C1 segment of cervical spinal cord (tissue), 14 donors: ENCODE measurements at regions not wholly inside any gene's neighbourhood (a gene's known extent, or its start where the extent isn't known, plus 50 kb on each side); places are given as distances from the start of the nearest gene placed in this dataset.

ENCODE experiments used
- DNase-seq, 14 donors: peaks; one replicate each; lab custom pipeline; 2025; lab: John Stamatoyannopoulos, UW

DNA sequence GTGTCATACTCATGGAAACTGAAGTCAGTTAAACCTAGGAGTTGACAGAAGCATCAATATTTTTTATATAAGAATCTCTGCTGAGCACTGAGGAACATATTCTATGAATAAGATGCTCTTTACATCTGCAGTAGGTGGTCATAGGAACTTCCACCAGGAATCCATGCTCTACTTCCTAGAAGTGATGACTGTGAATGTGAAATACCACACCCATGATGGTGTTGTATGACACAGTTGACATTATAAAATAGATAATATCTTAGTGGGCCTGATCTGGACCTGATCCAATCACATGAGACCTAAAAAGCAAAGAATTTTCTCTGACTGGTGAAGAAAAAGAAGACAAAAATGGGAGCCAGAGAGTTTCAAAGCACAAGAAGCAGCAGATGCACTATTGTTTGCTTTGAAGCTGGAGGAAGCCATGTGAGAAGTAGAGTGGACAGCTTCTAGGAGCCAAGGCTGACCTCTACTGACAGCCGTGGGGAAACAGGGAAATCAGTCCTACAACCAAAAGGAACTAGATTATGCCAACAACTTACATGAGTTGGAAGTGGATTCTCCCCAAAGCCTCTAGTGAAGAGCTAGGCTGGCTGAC is 68.6 kb upstream of the HS3ST1 start:
- no peak for DNase-seq

DNA sequence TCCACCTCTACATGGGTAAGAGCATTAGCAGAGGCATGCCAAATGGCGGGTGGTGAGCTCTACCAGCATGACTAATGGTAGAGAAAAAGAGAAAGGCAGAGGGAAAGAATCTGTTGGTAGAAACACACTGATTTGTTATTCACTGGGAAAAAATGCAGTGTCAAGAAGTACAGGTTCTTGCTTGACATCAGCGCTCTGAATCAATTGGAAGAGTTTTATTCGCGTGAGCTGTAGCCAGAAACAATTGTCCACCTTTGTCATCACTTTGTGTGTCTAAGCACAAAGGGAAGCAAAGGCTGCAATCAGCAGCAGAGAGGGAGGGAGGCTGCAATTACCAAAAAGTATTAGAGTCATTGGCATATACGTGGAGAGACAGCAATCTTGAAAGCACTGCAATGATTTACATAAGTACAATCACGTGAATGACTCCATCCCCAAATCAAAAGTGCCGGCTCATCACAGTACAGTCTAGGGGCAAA is 67.7 kb upstream of the HS3ST1 start:
- DNase-seq, result no peak

DNA sequence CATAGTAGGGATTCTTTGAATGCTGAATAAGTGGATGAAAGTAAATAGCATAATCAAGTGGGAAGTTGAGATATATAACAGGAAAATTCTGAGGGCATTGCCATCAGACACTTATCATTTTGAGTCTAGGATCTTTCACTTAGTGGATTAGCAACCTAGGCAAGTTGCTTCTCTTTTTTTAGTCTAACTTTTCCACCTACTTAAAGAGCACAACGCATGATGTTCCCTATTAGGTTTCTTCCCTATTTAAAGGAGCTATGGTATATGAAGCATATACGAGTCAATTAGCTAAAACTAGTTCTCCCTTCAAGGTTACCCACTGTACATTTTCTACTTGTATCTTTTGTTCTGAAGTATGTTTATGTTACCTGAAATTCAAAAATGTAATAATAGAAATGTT is 67.1 kb upstream of the HS3ST1 start:
- no peak for DNase-seq

DNA sequence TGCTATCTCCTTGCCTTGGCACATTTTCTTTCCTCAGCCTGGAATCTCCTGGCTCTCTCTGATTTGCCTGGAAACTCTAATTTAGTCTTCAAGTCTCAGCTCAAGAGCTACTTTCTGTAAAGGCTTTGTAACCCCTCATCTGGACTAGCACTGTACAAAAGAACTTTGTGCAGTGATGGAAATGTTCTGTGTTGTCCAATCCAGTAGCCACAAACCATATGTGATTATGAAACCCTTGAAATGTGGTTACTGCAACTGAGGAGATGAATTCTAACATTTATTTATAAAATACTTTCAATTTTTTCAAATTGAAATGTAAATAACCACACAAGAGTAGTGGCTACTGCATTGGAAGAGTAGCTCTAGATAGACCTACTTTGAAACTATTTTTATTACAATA is 66.6 kb upstream of the HS3ST1 start:
- DNase-seq, result no peak

DNA sequence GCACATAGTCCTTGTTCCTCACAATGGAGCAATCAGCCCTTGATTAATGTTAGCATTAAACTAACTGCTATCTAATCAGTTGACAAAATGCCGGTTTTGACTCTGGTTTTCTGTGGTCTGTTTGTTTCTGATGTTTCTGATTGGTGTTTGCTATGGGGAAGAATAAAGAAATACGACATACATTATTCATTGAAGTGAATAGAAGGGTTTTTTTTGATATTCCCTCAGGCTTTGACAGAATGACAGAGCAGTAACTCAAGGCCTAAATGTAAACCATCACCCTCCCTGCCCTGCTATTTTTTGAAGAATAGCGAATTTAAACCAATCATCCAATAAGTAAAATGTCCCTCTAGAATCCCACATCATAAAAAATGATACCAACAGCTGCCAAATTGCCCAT is 65.5 kb upstream of the HS3ST1 start:
- DNase-seq, result no peak

DNA sequence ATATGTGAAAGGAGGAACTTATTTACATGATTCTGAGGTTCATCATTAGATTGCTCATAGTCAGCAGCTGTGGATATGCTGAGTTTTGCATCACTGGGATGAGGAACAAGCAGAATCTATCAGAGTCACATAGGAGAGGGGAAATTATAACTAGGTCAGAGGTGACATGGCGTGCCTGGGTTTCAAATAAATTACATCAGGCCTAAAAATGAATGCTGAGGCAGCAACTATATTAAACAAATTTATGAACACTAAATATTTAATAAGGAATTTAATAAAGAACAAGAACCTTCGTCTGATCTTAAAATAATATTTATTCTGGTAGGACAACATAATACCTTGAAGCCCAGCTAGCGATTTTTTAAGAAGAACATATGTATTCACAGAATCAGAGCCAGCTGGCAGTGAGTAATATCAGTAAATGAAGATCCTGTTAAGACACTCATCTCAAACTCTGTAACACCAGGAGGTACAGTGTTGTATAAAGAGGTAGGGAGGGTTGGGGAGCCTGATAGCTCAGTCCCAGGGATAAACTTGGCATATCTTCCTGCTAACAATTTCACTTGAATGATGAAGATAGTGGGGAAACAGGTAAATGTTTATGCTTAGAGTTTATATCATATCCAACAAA is 60.9 kb upstream of the HS3ST1 start:
- no peak for DNase-seq

GRCh38 chr4:11488657-11489452 is 60.2 kb upstream of the HS3ST1 start:
- no peak for DNase-seq

DNA sequence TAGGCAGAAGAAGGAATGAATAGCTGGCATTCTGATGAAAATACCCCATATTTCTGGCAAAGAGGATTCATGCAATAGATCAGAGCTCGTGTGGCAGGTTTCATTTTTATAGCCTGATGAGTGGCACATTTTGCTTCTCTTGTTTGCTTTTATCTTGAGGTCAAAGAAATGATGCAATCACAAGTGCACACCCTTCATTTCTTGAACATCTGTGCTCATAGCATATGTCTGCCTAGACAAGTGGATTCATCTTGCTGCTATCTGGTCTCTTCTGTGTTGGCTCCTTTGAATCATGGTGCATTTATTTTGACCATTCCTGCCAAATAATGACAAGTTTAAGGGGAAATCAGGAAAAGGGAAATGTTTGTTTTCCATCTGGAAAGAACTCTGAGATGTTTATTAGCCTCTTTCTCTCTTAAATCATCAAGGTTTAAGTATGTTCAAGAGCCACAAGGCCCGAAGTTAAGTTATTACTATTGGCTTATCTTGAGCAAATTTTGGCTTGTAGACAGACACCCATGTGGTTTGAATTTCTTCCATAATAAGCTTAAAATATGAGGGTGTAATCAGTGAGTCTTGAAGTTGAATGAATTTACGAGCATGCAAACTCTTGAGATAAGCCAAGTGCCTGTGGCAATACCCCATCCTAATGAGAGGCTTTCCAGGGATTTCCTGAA is 59.3 kb upstream of the HS3ST1 start:
- no peak for DNase-seq

DNA sequence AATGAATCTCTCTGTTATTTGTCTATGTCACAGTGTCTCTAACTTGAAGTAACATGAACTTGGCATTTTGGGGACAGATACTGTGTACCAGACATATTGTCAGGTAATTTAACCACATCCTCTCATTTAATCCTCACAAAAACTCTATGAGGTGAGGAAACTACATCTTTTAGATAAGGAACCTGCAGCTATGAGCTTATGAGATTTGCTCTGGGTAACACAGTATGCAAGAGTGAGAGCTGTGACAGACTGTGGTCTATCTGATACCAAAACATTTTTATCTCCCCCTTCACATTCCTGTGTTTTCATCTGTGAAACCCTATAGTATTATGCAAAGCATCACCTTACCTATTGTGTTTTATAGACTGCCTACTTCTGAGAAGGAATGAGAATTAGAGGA is 58.4 kb upstream of the HS3ST1 start:
- no peak for DNase-seq

- DNase-seq, result no peak
These were observed 57.2 kb upstream of the HS3ST1 start for GRCh38 chr4:11485926-11486325.

DNA sequence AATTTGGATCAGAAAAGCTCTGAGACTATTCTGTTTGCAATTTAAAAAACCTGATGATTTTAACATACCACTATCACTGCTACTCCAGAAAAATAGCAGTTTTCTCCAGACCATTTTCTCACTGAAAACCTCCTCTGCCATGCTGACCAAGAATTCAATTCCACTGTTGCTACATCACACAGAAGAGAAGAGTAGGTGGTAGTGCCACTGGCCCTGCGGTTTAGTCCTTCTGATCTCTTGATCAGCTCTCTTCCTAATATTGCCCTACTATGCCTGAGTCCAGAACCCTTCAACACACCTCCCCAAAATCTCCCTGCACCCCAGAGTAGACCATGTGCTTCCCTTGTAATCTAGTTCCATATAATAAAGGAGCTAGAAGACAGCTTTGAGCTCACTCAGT is 55.8 kb upstream of the HS3ST1 start:
- DNase-seq, result no peak

- no peak for DNase-seq
These were observed 54.4 kb upstream of the HS3ST1 start for GRCh38 chr4:11483046-11483445.

- DNase-seq, result peak in 7 of 14 donors; percentile 7 to 38 (median 19)
These were observed 52.0 kb upstream of the HS3ST1 start for GRCh38 chr4:11480683-11481082.
